Uterus (tissue), 3 donors: ENCODE measurements at regions not wholly inside any gene's neighbourhood (a gene's known extent, or its start where the extent isn't known, plus 50 kb on each side); places are given as distances from the start of the nearest gene placed in this dataset.

Experiments used
- DNase-seq, 2 donors: peaks; one replicate each; pipeline ENCODE4 v3.0.0-alpha.2; 2019 to 2020
- H3K27ac ChIP-seq, 2 donors: fragments of 200-600 bp; sonication (generic); 1 replicate in 1 of 2; 2 replicates in 1 of 2; pipeline ENCODE4 v1.5.1; 2016 to 2018
- H3K27me3 ChIP-seq, 2 donors: fragments of 200-600 bp; sonication (generic); one replicate each; pipeline ENCODE4 v1.5.1; 2018 to 2019; ENCODE audit warnings: control low read depth in 1 of 2
- H3K36me3 ChIP-seq, 2 donors: fragments of 200-600 bp; sonication (generic); one replicate each; pipeline ENCODE4 v1.5.1; 2019; ENCODE audit warnings: control low read depth in 1 of 2
- H3K4me1 ChIP-seq, 2 donors: fragments of 200-600 bp; sonication (generic); one replicate each; pipeline ENCODE4 v1.5.1; 2018 to 2019; ENCODE audit warnings: control low read depth in 1 of 2
- H3K4me3 ChIP-seq, 2 donors: fragments of 200-600 bp; sonication (generic); 1 replicate in 1 of 2; 2 replicates in 1 of 2; pipeline ENCODE4 v1.5.1; 2018 to 2019; ENCODE audit warnings: mild to moderate bottlenecking in 1 of 2
- H3K9me3 ChIP-seq, 2 donors: fragments of 200-600 bp; sonication (generic); one replicate each; pipeline ENCODE4 v1.5.1; 2019; ENCODE audit warnings: control low read depth in 1 of 2
- CTCF ChIP-seq, 4 experiments: fragments of 200-600 bp in 2 of 4; fragments of 450-650 bp in 2 of 4; sonication (generic) in 2 of 4; IDR thresholded peaks; one replicate each; pipeline ENCODE4 v1.5.1; 2016 to 2019; ENCODE audit warnings: antibody characterized with exemption in 4 of 4, mild to moderate bottlenecking in 2 of 4, moderate library complexity in 1 of 4
- POLR2A ChIP-seq, 2 donors: fragments of 450-650 bp; IDR thresholded peaks; one replicate each; pipeline ENCODE4 v1.6.1; 2016; ENCODE audit warnings: antibody characterized with exemption in 2 of 2, mild to moderate bottlenecking in 1 of 2, moderate library complexity in 1 of 2
- intact Hi-C: fragments of 100-400 bp; cut with DNase I; formaldehyde crosslinking; loops from one replicate; pipeline ENCODE4 v1.15.1; 2023; ENCODE audit warnings: low total_unique reads
- donor health status: DM: yes; HTN: yes; CAD: no.

- TF ChIP-seq POLR2A (IDR thresholded peaks at IDR 0.05) (no peak), CTCF (IDR thresholded peaks at IDR 0.05) (no peak)
- intact Hi-C loops: no loop called here
- DNase-seq: no peak
Measured at GRCh38 chr7:26608402-26608801, 256.0 kb downstream of the SKAP2 start.

DNA sequence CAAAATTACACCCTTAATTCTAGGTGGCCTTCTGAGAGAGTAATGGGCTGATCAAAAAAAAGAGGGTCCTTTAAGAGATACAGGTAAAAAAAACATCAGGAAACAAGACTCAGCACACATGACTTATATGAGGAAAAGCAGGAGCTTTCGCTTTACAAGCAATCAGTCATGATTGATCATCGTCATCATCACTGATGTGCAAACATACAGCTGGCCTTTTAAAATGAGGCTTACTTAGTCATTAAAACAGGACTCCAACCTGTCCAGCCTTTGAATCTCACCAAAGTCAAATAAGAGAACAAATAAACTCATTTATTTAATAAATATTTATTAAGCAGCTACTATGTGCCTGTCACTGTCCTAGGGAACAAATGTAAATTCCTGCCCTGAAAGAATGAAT lies 255.3 kb downstream of the SKAP2 start:
- H3K4me3 ChIP-seq: no peak overlapping the region

More at GRCh38 chr7:26608402-26608801, 256.0 kb downstream of the SKAP2 start:
- Histone ChIP-seq H3K4me1 (no peaks in the 10 kb centered on the region), H3K9me3 (no peaks in the 10 kb centered on the region), H3K27me3 (no peaks in the 10 kb centered on the region), H3K36me3 (no peaks in the 10 kb centered on the region), H3K27ac (no peak overlapping the region), H3K4me3 (no peak overlapping the region)

DNA sequence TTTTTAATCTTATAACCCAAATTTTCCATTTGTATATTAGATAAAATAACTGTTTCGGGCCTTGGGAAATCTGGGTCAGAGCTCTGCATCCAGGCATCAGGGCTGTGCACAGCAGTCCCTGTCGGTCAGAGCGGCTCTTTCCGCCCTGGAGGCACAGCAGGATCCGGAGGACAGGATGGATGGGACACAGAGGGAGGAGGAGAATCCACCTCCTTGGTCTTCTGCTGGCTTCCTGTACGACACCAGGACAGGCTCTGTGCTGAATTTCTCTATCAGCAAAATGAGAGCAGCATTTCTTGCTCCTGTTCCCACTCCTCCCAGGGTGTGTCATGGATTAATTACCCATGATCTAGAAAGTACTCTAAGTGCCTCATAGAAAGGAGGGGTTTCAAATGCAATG lies 254.9 kb downstream of the SKAP2 start:
- Histone ChIP-seq H3K4me1 (no peaks in the 10 kb centered on the region), H3K27ac (no peak overlapping the region), H3K4me3 (no peak overlapping the region), H3K9me3 (no peaks in the 10 kb centered on the region), H3K27me3 (no peaks in the 10 kb centered on the region), H3K36me3 (no peaks in the 10 kb centered on the region)
- DNase-seq: no peak
- TF ChIP-seq POLR2A (IDR thresholded peaks at IDR 0.05) (no peak), CTCF (IDR thresholded peaks at IDR 0.05) (no peak)
- intact Hi-C loops: no loop called here

More for the DNA sequence above, 255.3 kb downstream of the SKAP2 start:
- Histone ChIP-seq H3K9me3 (no peaks in the 10 kb centered on the region), H3K27me3 (no peaks in the 10 kb centered on the region), H3K4me1 (no peaks in the 10 kb centered on the region), H3K27ac (no peak overlapping the region), H3K36me3 (no peaks in the 10 kb centered on the region)
- TF ChIP-seq CTCF (IDR thresholded peaks at IDR 0.05): no peak
- no peak for TF ChIP-seq POLR2A (IDR thresholded peaks at IDR 0.05)
- intact Hi-C loops: no loop called here
- DNase-seq: no peak

DNA sequence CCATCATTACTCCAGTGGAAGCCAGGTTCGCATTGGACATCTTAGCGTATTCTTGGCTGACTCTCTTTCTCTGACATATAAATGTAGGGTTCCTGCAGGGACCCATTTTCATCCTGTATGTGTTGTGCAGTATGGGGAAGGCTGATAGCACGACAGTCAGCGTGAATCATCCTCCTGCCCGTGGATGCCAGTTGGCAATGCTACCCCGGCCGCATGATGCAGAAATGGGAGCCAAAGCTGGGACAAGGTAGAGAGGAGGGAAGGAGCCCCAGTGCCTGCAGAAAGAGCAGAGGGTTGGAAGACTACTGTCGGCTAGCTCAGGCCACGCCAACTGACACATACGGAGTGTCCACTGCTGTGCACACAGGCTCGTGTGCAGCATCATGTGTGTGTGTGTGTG lies 251.6 kb downstream of the SKAP2 start:
- Histone ChIP-seq H3K4me3 (no peak overlapping the region), H3K27me3 (no peaks in the 10 kb centered on the region), H3K9me3 (no peaks in the 10 kb centered on the region), H3K36me3 (no peaks in the 10 kb centered on the region), H3K4me1 (no peaks in the 10 kb centered on the region), H3K27ac (no peak overlapping the region)
- DNase-seq: no peak
- intact Hi-C loops: no loop called here
- no peak for TF ChIP-seq CTCF (IDR thresholded peaks at IDR 0.05)
- TF ChIP-seq POLR2A (IDR thresholded peaks at IDR 0.05): no peak

DNA sequence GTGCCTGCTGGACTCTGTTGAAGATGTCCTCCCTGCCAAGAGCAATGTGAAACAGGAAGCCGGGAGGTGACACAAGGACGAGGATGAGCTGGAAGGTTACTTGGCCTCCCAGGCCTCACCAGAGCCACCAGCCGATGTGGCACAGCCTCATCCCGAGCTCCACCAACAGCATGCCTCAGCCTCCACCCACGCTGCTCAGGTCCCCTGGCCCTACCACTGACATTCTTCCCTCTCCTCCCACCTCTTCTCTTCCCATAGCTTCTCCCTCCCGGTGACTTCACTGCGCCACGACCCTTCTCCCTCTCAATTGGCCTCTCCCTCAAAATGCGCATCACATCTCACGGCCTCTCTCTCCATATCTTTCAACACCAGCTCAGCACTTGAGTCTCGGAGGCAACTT lies 249.9 kb downstream of the SKAP2 start:
- Histone ChIP-seq H3K4me3 (no peak overlapping the region), H3K36me3 (no peaks in the 10 kb centered on the region), H3K9me3 (no peaks in the 10 kb centered on the region), H3K4me1 (no peaks in the 10 kb centered on the region), H3K27me3 (no peaks in the 10 kb centered on the region), H3K27ac (no peak overlapping the region)
- TF ChIP-seq CTCF (IDR thresholded peaks at IDR 0.05) (no peak), POLR2A (IDR thresholded peaks at IDR 0.05) (no peak)
- DNase-seq: no peak
- intact Hi-C loops: no loop called here
